ENCODE measurements at regions not wholly inside any gene's neighbourhood (a gene's known extent, or its start where the extent isn't known, plus 50 kb on each side); places are given as distances from the start of the nearest gene placed in this dataset.
A peak's percentile ranks its signal among the peaks of the same experiment; 100 is the strongest.
"Not testable (repeated sequence)": the region's sequence is repeated elsewhere in the genome, so short reads cannot be mapped to it uniquely, and the experiment has no call there.

- H3K27me3 Mint-ChIP-seq (ENCODE audit: insufficient read depth), result no peaks in the 10 kb centered on the region
- 85 to 97% methylated on average over 2 to 3 of the region's 3 CpGs for WGBS, 2 experiments (ENCODE audit: insufficient coverage in 1 of 2, insufficient read length in 1 of 2)
- H3K9me3 ChIP-seq (ENCODE audit: control insufficient read depth, low read length), result no peaks in the 10 kb centered on the region
- TF ChIP-seq CTCF (conservative IDR thresholded peaks at IDR 0.05), result no peak
- no peaks in the 10 kb centered on the region for H3K9me3 Mint-ChIP-seq
- no peak overlapping the region for H3K4me3 Mint-ChIP-seq
- H3K4me1 Mint-ChIP-seq, result no peaks in the 10 kb centered on the region
- H3K27me3 ChIP-seq (ENCODE audit: control insufficient read depth, insufficient read depth, low read length, poor library complexity, severe bottlenecking), result no peaks in the 10 kb centered on the region
- no peak overlapping the region for H3K27ac Mint-ChIP-seq
- H3K9ac ChIP-seq (ENCODE audit: extremely low read depth, low read length, poor library complexity, severe bottlenecking), result no peak overlapping the region
- no peak overlapping the region for H3K27ac ChIP-seq (ENCODE audit: low read depth, low read length)
- no peak overlapping the region for H3K4me3 ChIP-seq (ENCODE audit: low read length)
- H3K4me1 ChIP-seq (ENCODE audit: control insufficient read depth, insufficient read depth, low read length), result no peaks in the 10 kb centered on the region
- no peaks in the 10 kb centered on the region for H3K36me3 ChIP-seq (ENCODE audit: control insufficient read depth, insufficient read depth, low read length)
- no peaks in the 10 kb centered on the region for H3K36me3 Mint-ChIP-seq (ENCODE audit: low read depth)
- DNase-seq, result no peak
These were observed 163.3 kb upstream of the CDH7 start for GRCh38 chr18:65587491-65587890.

GRCh38 chr18:65582094-65582493, 168.7 kb upstream of the CDH7 start:
- H3K4me3 ChIP-seq (ENCODE audit: low read length); H3K9me3 ChIP-seq (ENCODE audit: control insufficient read depth, low read length); H3K4me1 Mint-ChIP-seq; H3K9me3 Mint-ChIP-seq; H3K27ac Mint-ChIP-seq; H3K27ac ChIP-seq (ENCODE audit: low read depth, low read length); H3K36me3 ChIP-seq (ENCODE audit: control insufficient read depth, insufficient read depth, low read length); H3K27me3 Mint-ChIP-seq (ENCODE audit: insufficient read depth); H3K27me3 ChIP-seq (ENCODE audit: control insufficient read depth, insufficient read depth, low read length, poor library complexity, severe bottlenecking); H3K9ac ChIP-seq (ENCODE audit: extremely low read depth, low read length, poor library complexity, severe bottlenecking); H3K4me1 ChIP-seq (ENCODE audit: control insufficient read depth, insufficient read depth, low read length); H3K4me3 Mint-ChIP-seq; DNase-seq; H3K36me3 Mint-ChIP-seq (ENCODE audit: low read depth): not testable (repeated sequence)
- WGBS, 2 experiments (ENCODE audit: insufficient coverage in 1 of 2, insufficient read length in 1 of 2), result no CpG with 5 or more reads among the region's 2 CpGs

GRCh38 chr18:65568866-65569265, 181.9 kb upstream of the CDH7 start:
- H3K4me3 Mint-ChIP-seq, result no peak overlapping the region
- H3K9me3 Mint-ChIP-seq, result peaks cover 2% of the 10 kb centered on the region
- H3K9ac ChIP-seq (ENCODE audit: extremely low read depth, low read length, poor library complexity, severe bottlenecking), result no peak overlapping the region
- no peaks in the 10 kb centered on the region for H3K4me1 ChIP-seq (ENCODE audit: control insufficient read depth, insufficient read depth, low read length)
- no peaks in the 10 kb centered on the region for H3K9me3 ChIP-seq (ENCODE audit: control insufficient read depth, low read length)
- no peaks in the 10 kb centered on the region for H3K36me3 ChIP-seq (ENCODE audit: control insufficient read depth, insufficient read depth, low read length)
- no peaks in the 10 kb centered on the region for H3K27me3 ChIP-seq (ENCODE audit: control insufficient read depth, insufficient read depth, low read length, poor library complexity, severe bottlenecking)
- H3K4me3 ChIP-seq (ENCODE audit: low read length), result no peak overlapping the region
- H3K27me3 Mint-ChIP-seq (ENCODE audit: insufficient read depth), result no peaks in the 10 kb centered on the region
- no peaks in the 10 kb centered on the region for H3K36me3 Mint-ChIP-seq (ENCODE audit: low read depth)
- no peaks in the 10 kb centered on the region for H3K4me1 Mint-ChIP-seq
- TF ChIP-seq CTCF (conservative IDR thresholded peaks at IDR 0.05), result no peak
- no peak for DNase-seq
- H3K27ac ChIP-seq (ENCODE audit: low read depth, low read length), result no peak overlapping the region
- no peak overlapping the region for H3K27ac Mint-ChIP-seq
- 60 to 83% methylated on average over 1 to 2 of the region's 2 CpGs for WGBS, 2 experiments (ENCODE audit: insufficient coverage in 1 of 2, insufficient read length in 1 of 2)

GRCh38 chr18:65567372-65567771, 183.4 kb upstream of the CDH7 start:
- Histone ChIP-seq H3K27ac (ENCODE audit: low read depth, low read length) (no peak overlapping the region), H3K9ac (ENCODE audit: extremely low read depth, low read length, poor library complexity, severe bottlenecking) (no peak overlapping the region), H3K9me3 (ENCODE audit: control insufficient read depth, low read length) (no peaks in the 10 kb centered on the region), H3K4me1 (ENCODE audit: control insufficient read depth, insufficient read depth, low read length) (no peaks in the 10 kb centered on the region), H3K36me3 (ENCODE audit: control insufficient read depth, insufficient read depth, low read length) (no peaks in the 10 kb centered on the region), H3K4me3 (ENCODE audit: low read length) (no peak overlapping the region), H3K27me3 (ENCODE audit: control insufficient read depth, insufficient read depth, low read length, poor library complexity, severe bottlenecking) (no peaks in the 10 kb centered on the region)
- Mint-ChIP-seq H3K4me3 (no peak overlapping the region), H3K9me3 (peaks cover 2% of the 10 kb centered on the region), H3K36me3 (ENCODE audit: low read depth) (no peaks in the 10 kb centered on the region), H3K4me1 (peaks cover 2% of the 10 kb centered on the region), H3K27ac (no peak overlapping the region), H3K27me3 (ENCODE audit: insufficient read depth) (no peaks in the 10 kb centered on the region)
- TF ChIP-seq CTCF (conservative IDR thresholded peaks at IDR 0.05), result peak; percentile 78
- no peak for DNase-seq
- 10 to 34% methylated on average over 2 to 3 of the region's 3 CpGs for WGBS, 2 experiments (ENCODE audit: insufficient coverage in 1 of 2, insufficient read length in 1 of 2)

All from endodermal cell (in vitro differentiated cells).